Naive thymus-derived CD4-positive, alpha-beta T cell (primary cell): ENCODE measurements at regions not wholly inside any gene's neighbourhood (a gene's known extent, or its start where the extent isn't known, plus 50 kb on each side); places are given as distances from the start of the nearest gene placed in this dataset.

Experiments
- ATAC-seq: fragments of 150-1000 bp; cut with Tn5 transposase; 2 replicates; pipeline ENCODE4 v1.10.0; 2021; ENCODE audit warnings: mild to moderate bottlenecking, moderate library complexity
- CTCF ChIA-PET: fragments of 350-600 bp; sonication (Branson Sonifier 250); formaldehyde crosslinking; loops from one replicate; lab custom pipeline; 2021; ENCODE audit warnings: antibody characterized with exemption; lab: Charles Lee
- POLR2A ChIA-PET: fragments of 350-600 bp; sonication (Branson Sonifier 250); formaldehyde crosslinking; loops from one replicate; lab custom pipeline; 2021; ENCODE audit warnings: antibody characterized with exemption, inconsistent platforms; lab: Charles Lee
- DNase-seq, 9 donors: peaks; one replicate each; pipeline versions ENCODE4 v3.0.0 to v3.0.0-alpha.2; 2020 to 2022; ENCODE audit warnings: mixed read lengths in 1 of 9
- H3K27ac ChIP-seq: one replicate; pipeline ENCODE4 v1.7.0; 2013; ENCODE audit warnings: mild to moderate bottlenecking, low read depth, low read length, moderate library complexity
- H3K27me3 ChIP-seq, 2 donors: one replicate each; pipeline ENCODE4 v1.7.0; 2013; ENCODE audit warnings: low read length in 2 of 2, mild to moderate bottlenecking in 2 of 2, moderate library complexity in 2 of 2; ENCODE audit not compliant: control insufficient read depth in 2 of 2, insufficient read depth in 2 of 2
- H3K36me3 ChIP-seq, 3 experiments: 1 replicate in 2 of 3; 2 replicates in 1 of 3; pipeline ENCODE4 v1.7.0; 2013; ENCODE audit warnings: low read length in 3 of 3, mild to moderate bottlenecking in 3 of 3, moderate library complexity in 1 of 3; ENCODE audit not compliant: insufficient read depth in 3 of 3, control insufficient read depth in 2 of 3
- H3K4me1 ChIP-seq, 2 donors: one replicate each; pipeline ENCODE4 v1.7.0; 2013; ENCODE audit warnings: low read length in 2 of 2, mild to moderate bottlenecking in 2 of 2, moderate library complexity in 1 of 2; ENCODE audit not compliant: control insufficient read depth in 2 of 2, insufficient read depth in 2 of 2
- H3K4me3 ChIP-seq: 2 replicates; pipeline ENCODE4 v1.7.0; 2013; ENCODE audit warnings: mild to moderate bottlenecking, low read length
- H3K9me3 ChIP-seq, 3 experiments: 1 replicate in 2 of 3; 2 replicates in 1 of 3; pipeline ENCODE4 v1.7.0; 2013; ENCODE audit warnings: low read length in 3 of 3; ENCODE audit not compliant: control insufficient read depth in 2 of 3
- H3K27ac Mint-ChIP-seq, 9 donors: one replicate each; pipeline ENCODE4 v1.8.0; 2020 to 2022; ENCODE audit warnings: mixed read lengths in 9 of 9, mild to moderate bottlenecking in 8 of 9, moderate library complexity in 5 of 9, inconsistent platforms in 2 of 9
- H3K27me3 Mint-ChIP-seq, 5 donors: one replicate each; pipeline ENCODE4 v1.8.0; 2021 to 2022; ENCODE audit warnings: mixed read lengths in 5 of 5, mild to moderate bottlenecking in 1 of 5
- H3K36me3 Mint-ChIP-seq, 5 donors: one replicate each; pipeline ENCODE4 v1.8.0; 2020 to 2022; ENCODE audit warnings: mixed read lengths in 5 of 5, mild to moderate bottlenecking in 3 of 5, inconsistent platforms in 1 of 5
- H3K4me1 Mint-ChIP-seq, 7 donors: one replicate each; pipeline ENCODE4 v1.8.0; 2020 to 2022; ENCODE audit warnings: mixed read lengths in 7 of 7, mild to moderate bottlenecking in 3 of 7, inconsistent platforms in 1 of 7
- H3K4me3 Mint-ChIP-seq, 10 donors: one replicate each; pipeline ENCODE4 v1.8.0; 2020 to 2022; ENCODE audit warnings: mild to moderate bottlenecking in 10 of 10, mixed read lengths in 10 of 10, moderate library complexity in 6 of 10, inconsistent platforms in 2 of 10
- H3K9me3 Mint-ChIP-seq, 11 donors: one replicate each; pipeline ENCODE4 v1.8.0; 2020 to 2022; ENCODE audit warnings: mixed read lengths in 11 of 11, mild to moderate bottlenecking in 4 of 11, inconsistent platforms in 1 of 11, moderate library complexity in 1 of 11
- intact Hi-C, 2 donors: fragments of 100-400 bp; cut with micrococcal nuclease; formaldehyde crosslinking; loops; one replicate each; pipeline ENCODE4 v1.15.1; 2023

- POLR2A ChIA-PET = no interaction called here
- no peak overlapping the region for H3K4me3 Mint-ChIP-seq
Observed at GRCh38 chr2:4529738-4530137, 826.4 kb downstream of the DCDC2C start.

GRCh38 chr2:4530231-4530630, 826.9 kb downstream of the DCDC2C start:
- intact Hi-C loops = no loop called here
- no peak overlapping the region for H3K4me3 ChIP-seq
- no peaks in the 10 kb centered on the region for H3K36me3 Mint-ChIP-seq
- ChIA-PET POLR2A (no interaction called here), CTCF (no interaction called here)
- H3K36me3 ChIP-seq = no peaks in the 10 kb centered on the region
- no peaks in the 10 kb centered on the region for H3K27me3 ChIP-seq
- no peaks in the 10 kb centered on the region for H3K9me3 ChIP-seq
- DNase-seq = no peak
- H3K27ac Mint-ChIP-seq = no peak overlapping the region
- H3K4me1 Mint-ChIP-seq = no peaks in the 10 kb centered on the region
- no peak for ATAC-seq
- H3K27me3 Mint-ChIP-seq = no peaks in the 10 kb centered on the region
- no peaks in the 10 kb centered on the region for H3K4me1 ChIP-seq
- H3K27ac ChIP-seq = no peak overlapping the region
- peaks cover 0 to 13% (median 5%) of the 10 kb centered on the region in 11 donors for H3K9me3 Mint-ChIP-seq
- H3K4me3 Mint-ChIP-seq = no peak overlapping the region

More at GRCh38 chr2:4529738-4530137, 826.4 kb downstream of the DCDC2C start:
- H3K4me1 ChIP-seq = no peaks in the 10 kb centered on the region
- no peak overlapping the region for H3K4me3 ChIP-seq
- no peak overlapping the region for H3K27ac ChIP-seq
- Mint-ChIP-seq H3K9me3 (peaks cover 0 to 13% (median 5%) of the 10 kb centered on the region in 11 donors), H3K4me1 (no peaks in the 10 kb centered on the region), H3K27ac (no peak overlapping the region), H3K36me3 (no peaks in the 10 kb centered on the region), H3K27me3 (no peaks in the 10 kb centered on the region)
- no peaks in the 10 kb centered on the region for H3K27me3 ChIP-seq
- intact Hi-C loops = no loop called here
- DNase-seq (no peak), ATAC-seq (no peak)
- H3K9me3 ChIP-seq = no peaks in the 10 kb centered on the region
- CTCF ChIA-PET = no interaction called here
- no peaks in the 10 kb centered on the region for H3K36me3 ChIP-seq

- Histone ChIP-seq H3K4me1 (no peaks in the 10 kb centered on the region), H3K4me3 (no peak overlapping the region), H3K9me3 (no peaks in the 10 kb centered on the region), H3K27ac (no peak overlapping the region), H3K36me3 (no peaks in the 10 kb centered on the region), H3K27me3 (no peaks in the 10 kb centered on the region)
- ChIA-PET CTCF (no interaction called here), POLR2A (no interaction called here)
- H3K9me3 Mint-ChIP-seq = peaks cover 0 to 18% (median 3%) of the 10 kb centered on the region in 11 donors
- no peaks in the 10 kb centered on the region for H3K4me1 Mint-ChIP-seq
- no peak for DNase-seq
- H3K27me3 Mint-ChIP-seq = no peaks in the 10 kb centered on the region
- no peak overlapping the region for H3K27ac Mint-ChIP-seq
- intact Hi-C loops = no loop called here
- no peak overlapping the region for H3K4me3 Mint-ChIP-seq
- H3K36me3 Mint-ChIP-seq = no peaks in the 10 kb centered on the region
- no peak for ATAC-seq
Observed at GRCh38 chr2:4533806-4534205, 830.4 kb downstream of the DCDC2C start.

GRCh38 chr2:4539121-4539520, 835.7 kb downstream of the DCDC2C start:
- DNase-seq (no peak), ATAC-seq (no peak)
- no peak overlapping the region for H3K4me3 Mint-ChIP-seq
- Histone ChIP-seq H3K27ac (no peak overlapping the region), H3K36me3 (no peaks in the 10 kb centered on the region), H3K27me3 (no peaks in the 10 kb centered on the region), H3K4me1 (no peaks in the 10 kb centered on the region), H3K4me3 (no peak overlapping the region), H3K9me3 (no peaks in the 10 kb centered on the region)
- peaks cover 0 to 33% (median 2%) of the 10 kb centered on the region in 11 donors for H3K9me3 Mint-ChIP-seq
- no peaks in the 10 kb centered on the region for H3K36me3 Mint-ChIP-seq
- no peaks in the 10 kb centered on the region for H3K27me3 Mint-ChIP-seq
- H3K27ac Mint-ChIP-seq = no peak overlapping the region
- intact Hi-C loops = no loop called here
- CTCF ChIA-PET = no interaction called here
- POLR2A ChIA-PET = no interaction called here
- H3K4me1 Mint-ChIP-seq = no peaks in the 10 kb centered on the region

- ATAC-seq (no peak), DNase-seq (no peak)
- Histone ChIP-seq H3K9me3 (no peaks in the 10 kb centered on the region), H3K36me3 (no peaks in the 10 kb centered on the region), H3K27ac (no peak overlapping the region), H3K4me1 (no peaks in the 10 kb centered on the region), H3K27me3 (no peaks in the 10 kb centered on the region), H3K4me3 (no peak overlapping the region)
- ChIA-PET CTCF (no interaction called here), POLR2A (no interaction called here)
- Mint-ChIP-seq H3K4me3 (no peak overlapping the region), H3K36me3 (no peaks in the 10 kb centered on the region), H3K27ac (no peak overlapping the region), H3K4me1 (no peaks in the 10 kb centered on the region), H3K27me3 (no peaks in the 10 kb centered on the region), H3K9me3 (peaks cover 0 to 19% (median 5%) of the 10 kb centered on the region in 11 donors)
- intact Hi-C loops = no loop called here
Observed at GRCh38 chr2:4549666-4550210, 846.4 kb downstream of the DCDC2C start.

- no peak overlapping the region for H3K27ac ChIP-seq
- POLR2A ChIA-PET = no interaction called here
- H3K36me3 ChIP-seq = no peaks in the 10 kb centered on the region
- intact Hi-C loops = no loop called here
- H3K27me3 Mint-ChIP-seq = no peaks in the 10 kb centered on the region
- H3K4me1 ChIP-seq = no peaks in the 10 kb centered on the region
- H3K4me1 Mint-ChIP-seq = no peaks in the 10 kb centered on the region
- H3K36me3 Mint-ChIP-seq = no peaks in the 10 kb centered on the region
- H3K9me3 ChIP-seq = no peaks in the 10 kb centered on the region
- H3K4me3 ChIP-seq = no peak overlapping the region
- H3K4me3 Mint-ChIP-seq = no peak overlapping the region
- peaks cover 0 to 15% (median 4%) of the 10 kb centered on the region in 11 donors for H3K9me3 Mint-ChIP-seq
- H3K27ac Mint-ChIP-seq = no peak overlapping the region
- DNase-seq (no peak), ATAC-seq (no peak)
- H3K27me3 ChIP-seq = no peaks in the 10 kb centered on the region
- CTCF ChIA-PET = no interaction called here
Observed at GRCh38 chr2:4551691-4552474, 848.5 kb downstream of the DCDC2C start.

- Mint-ChIP-seq H3K36me3 (no peaks in the 10 kb centered on the region), H3K27ac (no peak overlapping the region), H3K4me1 (no peaks in the 10 kb centered on the region), H3K9me3 (peaks cover 0 to 15% (median 4%) of the 10 kb centered on the region in 11 donors), H3K27me3 (no peaks in the 10 kb centered on the region), H3K4me3 (no peak overlapping the region)
- POLR2A ChIA-PET = no interaction called here
- no peaks in the 10 kb centered on the region for H3K4me1 ChIP-seq
- no peaks in the 10 kb centered on the region for H3K27me3 ChIP-seq
- intact Hi-C loops = no loop called here
- no peak for ATAC-seq
- no peaks in the 10 kb centered on the region for H3K9me3 ChIP-seq
- no peak overlapping the region for H3K27ac ChIP-seq
- H3K36me3 ChIP-seq = no peaks in the 10 kb centered on the region
- H3K4me3 ChIP-seq = no peak overlapping the region
- no peak for DNase-seq
- CTCF ChIA-PET = no interaction called here
Observed at GRCh38 chr2:4553241-4553640, 849.9 kb downstream of the DCDC2C start.
